Tibial nerve (tissue), 4 donors: ENCODE measurements at regions not wholly inside any gene's neighbourhood (a gene's known extent, or its start where the extent isn't known, plus 50 kb on each side); places are given as distances from the start of the nearest gene placed in this dataset.

Experiments
- EP300 ChIP-seq, 2 donors: sonication (generic); formaldehyde crosslinking; IDR thresholded peaks; one replicate each; pipeline ENCODE4 v1.6.1; 2017; ENCODE audit warnings: antibody characterized with exemption in 2 of 2, mild to moderate bottlenecking in 1 of 2
- POLR2A ChIP-seq, 2 donors: fragments of 450-650 bp; IDR thresholded peaks; one replicate each; pipeline ENCODE4 v1.6.1; 2017; ENCODE audit warnings: antibody characterized with exemption in 2 of 2, mild to moderate bottlenecking in 2 of 2, moderate library complexity in 2 of 2
- TF ChIP-seq, protein P1 (sequence below), 5 experiments: fragments of 200-600 bp in 3 of 5; fragments of 450-650 bp in 2 of 5; sonication (generic) in 3 of 5; IDR thresholded peaks; one replicate each; pipeline ENCODE4 v1.5.1; 2016 to 2019; ENCODE audit warnings: antibody characterized with exemption in 5 of 5, mild to moderate bottlenecking in 3 of 5, moderate library complexity in 2 of 5

DNA sequence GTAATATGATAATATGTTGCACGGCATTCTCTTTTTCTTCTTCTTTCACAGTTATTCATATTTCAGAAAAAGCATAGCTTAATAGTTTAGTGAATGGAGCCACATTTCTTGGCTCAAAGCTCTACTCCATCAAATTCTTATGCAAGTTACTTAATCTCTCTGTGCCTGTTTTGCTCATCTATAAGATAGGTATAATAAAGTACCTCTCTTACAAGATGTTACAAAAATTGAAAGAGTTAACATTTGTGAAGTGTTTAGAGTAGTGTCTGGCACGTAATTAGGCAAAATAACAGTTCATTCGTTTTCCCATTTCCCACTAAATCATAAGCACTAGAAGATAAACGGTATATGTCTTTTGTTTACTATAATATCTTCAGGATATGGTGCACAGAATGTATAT is 1304.4 kb upstream of the EYS start:
- TF ChIP-seq, protein P1, sequence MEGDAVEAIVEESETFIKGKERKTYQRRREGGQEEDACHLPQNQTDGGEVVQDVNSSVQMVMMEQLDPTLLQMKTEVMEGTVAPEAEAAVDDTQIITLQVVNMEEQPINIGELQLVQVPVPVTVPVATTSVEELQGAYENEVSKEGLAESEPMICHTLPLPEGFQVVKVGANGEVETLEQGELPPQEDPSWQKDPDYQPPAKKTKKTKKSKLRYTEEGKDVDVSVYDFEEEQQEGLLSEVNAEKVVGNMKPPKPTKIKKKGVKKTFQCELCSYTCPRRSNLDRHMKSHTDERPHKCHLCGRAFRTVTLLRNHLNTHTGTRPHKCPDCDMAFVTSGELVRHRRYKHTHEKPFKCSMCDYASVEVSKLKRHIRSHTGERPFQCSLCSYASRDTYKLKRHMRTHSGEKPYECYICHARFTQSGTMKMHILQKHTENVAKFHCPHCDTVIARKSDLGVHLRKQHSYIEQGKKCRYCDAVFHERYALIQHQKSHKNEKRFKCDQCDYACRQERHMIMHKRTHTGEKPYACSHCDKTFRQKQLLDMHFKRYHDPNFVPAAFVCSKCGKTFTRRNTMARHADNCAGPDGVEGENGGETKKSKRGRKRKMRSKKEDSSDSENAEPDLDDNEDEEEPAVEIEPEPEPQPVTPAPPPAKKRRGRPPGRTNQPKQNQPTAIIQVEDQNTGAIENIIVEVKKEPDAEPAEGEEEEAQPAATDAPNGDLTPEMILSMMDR (IDR thresholded peaks at IDR 0.05) = no peak
- TF ChIP-seq POLR2A (IDR thresholded peaks at IDR 0.05) = no peak
- no peak for TF ChIP-seq EP300 (IDR thresholded peaks at IDR 0.05)
